GM12864 (cell line): ENCODE measurements at regions not wholly inside any gene's neighbourhood (a gene's known extent, or its start where the extent isn't known, plus 50 kb on each side); places are given as distances from the start of the nearest gene placed in this dataset.

Experiments
- DNase-seq: peaks from one replicate; pipeline ENCODE4 v3.0.0-alpha.2; 2011; ENCODE audit warnings: low read depth
- H3K4me3 ChIP-seq: 2 replicates; pipeline ENCODE4 v1.5.1; 2011; ENCODE audit warnings: mild to moderate bottlenecking, low read depth, low read length, control low read depth
- TF ChIP-seq, protein P1 (sequence below): IDR thresholded peaks from 2 replicates; pipeline ENCODE4 v1.5.1; 2011; ENCODE audit warnings: low read depth, mild to moderate bottlenecking, moderate library complexity, low read length, control low read depth, inconsistent platforms; ENCODE audit errors: missing control alignments

DNA sequence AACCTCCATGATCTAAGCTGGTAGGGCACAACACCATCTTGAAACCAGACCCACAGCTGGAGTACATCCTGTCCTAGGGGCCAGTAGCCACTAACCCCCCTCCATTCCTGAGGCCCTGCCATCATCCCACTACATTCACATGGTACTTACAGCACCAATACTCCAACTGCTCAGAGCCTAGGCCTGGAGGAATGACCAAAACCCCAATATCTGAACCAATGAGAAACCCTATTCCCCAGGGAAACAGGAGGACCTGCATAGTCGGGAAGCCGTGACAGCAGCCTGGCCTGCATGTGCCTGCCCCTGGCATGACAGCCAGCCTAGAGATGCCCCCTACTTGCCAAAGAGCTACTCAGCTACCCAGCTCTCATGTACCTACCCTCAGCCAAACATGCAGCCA, 65.4 kb upstream of the DMRT1 start:
- no peak for DNase-seq
- TF ChIP-seq, protein P1, sequence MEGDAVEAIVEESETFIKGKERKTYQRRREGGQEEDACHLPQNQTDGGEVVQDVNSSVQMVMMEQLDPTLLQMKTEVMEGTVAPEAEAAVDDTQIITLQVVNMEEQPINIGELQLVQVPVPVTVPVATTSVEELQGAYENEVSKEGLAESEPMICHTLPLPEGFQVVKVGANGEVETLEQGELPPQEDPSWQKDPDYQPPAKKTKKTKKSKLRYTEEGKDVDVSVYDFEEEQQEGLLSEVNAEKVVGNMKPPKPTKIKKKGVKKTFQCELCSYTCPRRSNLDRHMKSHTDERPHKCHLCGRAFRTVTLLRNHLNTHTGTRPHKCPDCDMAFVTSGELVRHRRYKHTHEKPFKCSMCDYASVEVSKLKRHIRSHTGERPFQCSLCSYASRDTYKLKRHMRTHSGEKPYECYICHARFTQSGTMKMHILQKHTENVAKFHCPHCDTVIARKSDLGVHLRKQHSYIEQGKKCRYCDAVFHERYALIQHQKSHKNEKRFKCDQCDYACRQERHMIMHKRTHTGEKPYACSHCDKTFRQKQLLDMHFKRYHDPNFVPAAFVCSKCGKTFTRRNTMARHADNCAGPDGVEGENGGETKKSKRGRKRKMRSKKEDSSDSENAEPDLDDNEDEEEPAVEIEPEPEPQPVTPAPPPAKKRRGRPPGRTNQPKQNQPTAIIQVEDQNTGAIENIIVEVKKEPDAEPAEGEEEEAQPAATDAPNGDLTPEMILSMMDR: no peak
- no peak overlapping the region for H3K4me3 ChIP-seq

DNA sequence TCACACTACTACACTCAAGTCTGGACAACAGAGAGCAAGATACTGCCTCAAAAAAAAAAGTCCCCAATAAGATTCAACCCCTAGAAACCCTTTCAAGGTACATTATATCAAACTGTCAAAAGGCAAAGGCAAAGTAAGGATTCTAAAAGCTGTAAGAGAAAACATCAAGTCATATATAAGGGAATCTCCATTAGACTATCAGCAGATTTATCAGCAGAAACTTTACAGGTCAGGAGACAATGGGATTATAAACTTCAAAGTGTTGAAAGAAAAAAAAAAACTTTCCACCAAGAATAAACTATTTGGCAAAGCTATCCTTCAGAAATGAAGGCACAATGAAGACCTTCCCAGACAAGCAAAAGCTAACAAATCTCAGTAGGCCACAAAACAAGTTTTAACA, 63.5 kb upstream of the DMRT1 start:
- H3K4me3 ChIP-seq: no peak overlapping the region
- TF ChIP-seq, protein P1: no peak
- DNase-seq: no peak

DNA sequence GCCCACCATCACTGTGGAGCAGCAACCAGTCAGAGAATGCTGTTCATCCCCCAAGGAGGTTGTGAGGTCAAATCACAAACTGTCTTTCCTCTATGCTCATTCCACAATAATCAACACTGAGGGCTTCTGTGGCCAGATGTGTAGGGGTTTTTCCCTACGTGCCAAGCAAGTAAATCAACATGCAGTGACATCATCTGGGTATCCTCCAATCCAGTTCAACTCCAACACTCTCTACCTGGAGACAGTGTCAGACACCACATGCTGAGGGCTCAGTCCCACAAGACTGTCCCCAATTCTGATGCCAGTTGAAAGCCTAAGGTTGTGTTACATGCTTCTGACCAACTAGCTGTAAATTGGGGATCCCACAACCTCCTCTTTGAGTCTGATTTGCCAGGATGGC, 57.3 kb upstream of the DMRT1 start:
- TF ChIP-seq, protein P1: no peak
- no peak overlapping the region for H3K4me3 ChIP-seq
- no peak for DNase-seq

DNA sequence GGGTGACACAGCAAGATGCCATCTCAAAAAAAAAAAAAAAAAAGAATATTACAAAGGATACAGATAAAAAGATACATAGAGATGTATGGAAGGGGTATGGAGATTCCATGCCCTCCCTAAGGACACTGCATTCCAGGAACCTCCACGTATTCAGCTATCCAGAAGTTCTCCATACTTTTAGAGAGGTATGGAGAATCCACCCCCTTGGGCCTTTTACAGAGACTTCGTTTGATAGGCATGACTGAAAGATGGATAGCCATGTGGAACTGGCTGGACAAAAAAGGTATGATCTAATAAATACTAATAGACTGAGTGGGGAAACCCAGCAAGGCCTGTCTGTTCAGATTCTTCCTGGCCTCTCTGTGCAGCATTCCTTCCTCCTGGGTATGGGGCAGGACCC, 56.6 kb upstream of the DMRT1 start:
- TF ChIP-seq, protein P1: no peak
- DNase-seq: no peak

DNA sequence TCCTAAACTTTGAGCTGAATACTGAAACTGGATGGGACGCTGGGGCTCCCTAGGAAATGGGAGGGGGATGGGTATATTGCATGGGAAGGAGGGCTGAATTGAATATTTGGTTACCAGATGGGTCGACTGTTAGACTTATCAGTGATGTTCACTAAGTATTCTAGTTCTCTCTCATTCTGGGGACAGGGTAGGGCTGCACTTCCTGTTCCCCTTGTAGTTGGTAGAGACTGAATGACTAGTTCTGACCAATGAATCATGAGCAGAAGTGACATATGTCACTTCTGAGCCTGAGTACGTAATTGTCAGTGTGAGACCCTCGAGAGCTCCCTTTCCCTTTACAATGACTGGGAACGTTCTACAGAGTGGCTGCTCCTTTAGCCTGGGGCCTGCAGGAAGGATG, 55.5 kb upstream of the DMRT1 start:
- DNase-seq: no peak
- no peak overlapping the region for H3K4me3 ChIP-seq
- TF ChIP-seq, protein P1: no peak

More for the DNA sequence above, 56.6 kb upstream of the DMRT1 start:
- H3K4me3 ChIP-seq: no peak overlapping the region

DNA sequence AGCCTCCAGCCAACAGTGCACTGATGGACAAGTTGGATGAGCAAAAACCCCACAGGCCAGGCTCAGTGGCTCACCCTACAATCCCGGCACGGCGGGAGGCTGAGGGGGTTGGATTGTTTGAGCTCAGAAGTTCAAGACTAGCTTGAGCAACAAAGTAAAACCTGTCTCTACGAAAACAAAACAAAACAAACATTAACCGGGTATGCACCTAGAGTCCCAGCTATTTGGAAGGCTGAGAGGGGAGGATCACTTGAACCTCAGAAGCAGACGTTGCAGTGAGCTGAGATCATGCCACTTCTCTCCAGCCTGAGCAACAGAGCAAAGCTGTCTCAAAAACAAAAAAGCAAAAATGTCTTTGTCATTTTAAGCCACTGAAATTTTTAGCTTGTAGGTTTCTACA, 55.1 kb upstream of the DMRT1 start:
- H3K4me3 ChIP-seq: no peak overlapping the region
- TF ChIP-seq, protein P1: no peak
- DNase-seq: no peak

DNA sequence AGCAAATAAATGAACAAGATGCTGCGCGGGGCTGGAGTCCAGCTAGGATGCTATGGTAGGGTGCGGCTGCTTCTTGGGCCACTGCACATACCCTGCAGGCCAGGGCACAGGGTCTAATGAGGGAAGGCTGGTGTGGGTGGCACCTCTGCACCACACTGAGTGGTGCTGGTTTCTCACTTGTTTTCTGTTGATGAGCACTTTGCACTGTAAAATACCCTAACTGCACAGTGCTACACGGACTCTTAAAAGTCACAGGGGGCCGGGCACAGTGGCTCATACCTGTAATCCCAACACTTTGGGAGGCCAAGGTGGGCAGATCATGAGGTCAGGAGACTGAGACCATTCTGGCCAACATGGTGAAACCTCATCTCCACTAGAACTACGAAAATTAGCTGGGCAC, 52.7 kb upstream of the DMRT1 start:
- no peak overlapping the region for H3K4me3 ChIP-seq
- DNase-seq: no peak
- TF ChIP-seq, protein P1: no peak
